ENCODE measurements at regions not wholly inside any gene's neighbourhood (a gene's known extent, or its start where the extent isn't known, plus 50 kb on each side); places are given as distances from the start of the nearest gene placed in this dataset.

DNA sequence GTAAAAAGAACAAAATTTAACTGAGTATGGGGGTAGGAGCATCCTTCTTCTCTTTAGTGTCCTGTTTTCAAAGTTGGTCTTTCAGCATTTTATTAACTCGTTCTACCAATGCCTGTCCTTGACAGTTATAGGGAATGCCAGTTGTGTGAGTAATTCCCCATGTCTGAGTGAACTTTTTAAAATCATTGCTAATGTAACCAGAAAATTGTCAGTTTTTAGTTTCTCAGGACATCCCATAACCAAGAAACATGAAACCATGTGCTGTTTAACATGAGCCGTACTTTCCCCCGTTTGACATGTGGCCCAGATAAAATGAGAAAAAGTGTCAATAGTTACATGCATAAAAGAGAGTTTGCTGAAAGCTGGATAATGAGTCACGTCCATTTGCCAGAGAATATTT lies 71.4 kb upstream of the ARL4D start:
- intact Hi-C loops (cut with micrococcal nuclease): no loop called here
- H3K27ac Mint-ChIP-seq: no peak overlapping the region
- POLR2A ChIA-PET: interaction anchor here (18.9 kb wide), 1 partner anchor 34 kb away, joined by 199 read pairs; no protein-coding TSS in a partner anchor

DNA sequence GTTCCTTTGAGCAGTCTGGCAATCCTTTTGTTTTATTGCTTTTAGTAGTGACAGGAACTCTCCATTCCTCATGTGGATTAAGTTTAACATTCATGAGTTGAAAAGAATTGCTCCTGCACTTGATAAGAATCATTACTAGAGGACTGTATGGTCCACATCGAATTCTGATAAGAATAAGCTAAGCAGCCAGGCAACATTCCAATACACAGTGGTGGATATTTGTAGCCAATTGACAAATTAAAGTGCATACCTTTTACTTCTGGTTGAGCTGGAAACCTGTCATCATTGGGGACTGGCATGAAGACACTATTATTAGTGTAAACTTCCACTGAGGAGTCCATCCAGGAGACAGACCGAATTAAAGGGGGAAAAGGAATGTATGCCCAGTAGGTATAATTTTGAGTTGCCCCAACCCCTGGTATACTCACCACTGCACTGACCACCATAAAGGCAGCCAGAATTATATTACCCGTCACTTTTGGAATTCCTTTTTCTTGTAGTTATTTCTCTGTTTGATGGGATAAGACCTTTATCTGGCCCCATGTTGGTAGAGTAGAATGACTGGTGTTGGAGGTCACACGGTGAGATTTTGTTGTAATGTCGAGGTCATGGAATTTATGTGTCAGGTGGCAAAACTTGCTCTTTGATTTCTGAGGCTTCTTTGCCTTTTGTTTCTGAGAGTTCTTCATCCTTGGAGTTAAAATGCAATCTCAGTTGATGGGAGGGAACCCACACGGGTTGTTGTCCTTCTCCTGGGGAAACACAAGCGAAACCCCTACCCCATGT lies 72.1 kb upstream of the ARL4D start:
- no peak overlapping the region for H3K4me3 Mint-ChIP-seq
- CTCF ChIA-PET: interaction anchor here (1.0 to 1.2 kb wide), 2 partner anchors 8 to 12 kb away, joined by 3 to 5 read pairs; no protein-coding TSS in a partner anchor
- intact Hi-C loops (cut with micrococcal nuclease): no loop called here
- TF ChIP-seq, protein P1, sequence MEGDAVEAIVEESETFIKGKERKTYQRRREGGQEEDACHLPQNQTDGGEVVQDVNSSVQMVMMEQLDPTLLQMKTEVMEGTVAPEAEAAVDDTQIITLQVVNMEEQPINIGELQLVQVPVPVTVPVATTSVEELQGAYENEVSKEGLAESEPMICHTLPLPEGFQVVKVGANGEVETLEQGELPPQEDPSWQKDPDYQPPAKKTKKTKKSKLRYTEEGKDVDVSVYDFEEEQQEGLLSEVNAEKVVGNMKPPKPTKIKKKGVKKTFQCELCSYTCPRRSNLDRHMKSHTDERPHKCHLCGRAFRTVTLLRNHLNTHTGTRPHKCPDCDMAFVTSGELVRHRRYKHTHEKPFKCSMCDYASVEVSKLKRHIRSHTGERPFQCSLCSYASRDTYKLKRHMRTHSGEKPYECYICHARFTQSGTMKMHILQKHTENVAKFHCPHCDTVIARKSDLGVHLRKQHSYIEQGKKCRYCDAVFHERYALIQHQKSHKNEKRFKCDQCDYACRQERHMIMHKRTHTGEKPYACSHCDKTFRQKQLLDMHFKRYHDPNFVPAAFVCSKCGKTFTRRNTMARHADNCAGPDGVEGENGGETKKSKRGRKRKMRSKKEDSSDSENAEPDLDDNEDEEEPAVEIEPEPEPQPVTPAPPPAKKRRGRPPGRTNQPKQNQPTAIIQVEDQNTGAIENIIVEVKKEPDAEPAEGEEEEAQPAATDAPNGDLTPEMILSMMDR (IDR thresholded peaks at IDR 0.05): no peak
- peaks cover 9% of the 10 kb centered on the region for H3K4me1 Mint-ChIP-seq (ENCODE audit: low read depth)
- H3K27me3 Mint-ChIP-seq: peaks cover 17% of the 10 kb centered on the region
- POLR2A ChIA-PET: interaction anchor here (1.8 kb wide), 1 partner anchor 34 kb away, joined by 8 read pairs; no protein-coding TSS in a partner anchor
- ATAC-seq: peak; percentile 34
- H3K9me3 Mint-ChIP-seq: no peaks in the 10 kb centered on the region
- no peaks in the 10 kb centered on the region for H3K36me3 Mint-ChIP-seq (ENCODE audit: low read depth)
- DNase-seq: no peak
- H3K27ac Mint-ChIP-seq: no peak overlapping the region

More for the DNA sequence above, 71.4 kb upstream of the ARL4D start:
- Mint-ChIP-seq H3K36me3 (ENCODE audit: low read depth) (no peaks in the 10 kb centered on the region), H3K4me1 (ENCODE audit: low read depth) (peaks cover 9% of the 10 kb centered on the region), H3K4me3 (no peak overlapping the region), H3K9me3 (no peaks in the 10 kb centered on the region), H3K27me3 (peaks cover 17% of the 10 kb centered on the region)
- ATAC-seq (no peak), DNase-seq (no peak)
- TF ChIP-seq, protein P1 (IDR thresholded peaks at IDR 0.05): no peak
- CTCF ChIA-PET: interaction anchor here (1.1 to 1.8 kb wide), 4 partner anchors 9 to 61 kb away, joined by 3 to 9 read pairs (median 4); no protein-coding TSS in a partner anchor

DNA sequence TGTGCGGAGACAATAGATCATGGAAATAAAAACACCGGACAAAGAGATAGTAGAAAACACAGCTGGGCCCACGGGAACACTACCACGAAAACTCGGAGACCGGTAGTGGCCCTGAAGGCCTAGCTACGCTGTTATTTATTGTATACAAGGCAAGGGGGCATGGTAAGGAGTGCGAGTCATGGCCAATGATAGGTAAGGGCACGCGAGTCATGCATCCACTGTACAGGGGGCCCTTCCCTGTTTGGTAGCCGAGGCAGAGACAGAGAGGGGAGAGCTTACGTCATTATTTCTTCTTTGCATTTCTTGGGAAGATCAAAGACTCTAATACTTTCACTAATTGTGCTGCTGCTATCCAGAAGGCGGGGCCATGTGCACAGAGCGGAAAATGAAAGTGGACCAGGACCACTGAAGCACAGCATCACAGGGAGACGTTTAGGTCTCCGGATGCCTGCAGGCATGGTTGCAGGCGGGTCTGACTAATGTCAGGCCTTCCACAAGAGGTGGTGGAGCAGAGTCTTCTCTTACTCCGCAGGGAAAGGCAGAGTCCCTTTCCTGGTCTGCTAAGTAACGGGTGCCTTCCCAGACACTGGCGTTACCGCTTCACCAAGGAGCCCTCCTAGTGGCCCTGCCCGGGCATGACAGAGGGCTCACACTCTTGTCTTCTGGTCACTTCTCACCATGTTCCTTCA lies 74.4 kb upstream of the ARL4D start:
- ChIA-PET POLR2A (interaction anchor here (0.6 to 1.8 kb wide), 3 partner anchors 10 to 1060 kb away, joined by 3 to 8 read pairs (median 3); no protein-coding TSS in a partner anchor), CTCF (interaction anchor here (1.3 to 1.4 kb wide), 2 partner anchors 10 to 15 kb away, joined by 4 to 10 read pairs; no protein-coding TSS in a partner anchor)
- Mint-ChIP-seq H3K4me1 (ENCODE audit: low read depth) (peaks cover 9% of the 10 kb centered on the region), H3K9me3 (peaks cover 4% of the 10 kb centered on the region), H3K27ac (no peak overlapping the region), H3K36me3 (ENCODE audit: low read depth) (peaks cover 5% of the 10 kb centered on the region), H3K27me3 (peaks cover 17% of the 10 kb centered on the region), H3K4me3 (no peak overlapping the region)
- ATAC-seq: peak; percentile 53
- TF ChIP-seq, protein P1 (IDR thresholded peaks at IDR 0.05): no peak
- intact Hi-C loops (cut with micrococcal nuclease): no loop called here
- DNase-seq: no peak

DNA sequence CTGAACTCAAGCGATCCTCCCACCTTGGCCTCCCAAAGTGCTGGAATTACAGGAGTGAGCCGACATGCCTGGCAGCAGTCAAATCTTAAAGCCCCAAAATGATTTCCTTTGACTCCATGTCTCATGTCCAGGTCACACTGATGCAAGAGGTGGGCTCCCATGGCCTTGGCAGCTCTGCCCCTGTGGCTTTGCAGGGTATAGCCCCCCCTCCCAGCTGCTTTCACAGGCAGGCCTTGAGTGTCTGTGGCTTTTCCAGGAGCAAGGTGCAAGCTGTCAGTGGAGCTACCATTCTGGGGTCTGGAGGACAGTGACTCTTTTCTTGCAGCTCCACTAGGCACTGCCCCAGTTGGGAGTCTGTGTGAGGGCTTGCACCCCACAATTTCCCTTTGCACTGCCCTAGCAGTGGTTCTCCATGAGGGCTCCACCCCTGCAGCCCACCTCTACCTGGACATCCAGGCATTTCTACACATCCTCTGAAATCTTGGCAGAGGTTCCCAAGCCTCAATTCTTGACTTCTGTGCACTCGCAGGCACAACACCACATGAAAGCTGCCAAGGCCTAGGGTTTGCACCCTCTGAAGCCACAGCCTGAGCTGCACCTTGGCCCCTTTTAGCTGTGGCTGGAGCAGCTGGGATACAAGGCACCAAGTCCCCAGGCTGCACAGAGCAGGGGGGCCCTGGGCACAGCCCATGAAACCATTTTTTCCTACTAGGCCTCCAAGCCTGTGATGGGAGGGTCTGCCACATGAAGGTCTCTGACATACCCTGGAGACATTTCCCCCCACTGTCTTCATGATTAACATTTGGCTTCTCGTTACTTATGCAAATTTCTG lies 79.3 kb upstream of the ARL4D start:
- POLR2A ChIA-PET: interaction anchor here (0.9 to 1.1 kb wide), 2 partner anchors 49 to 103 kb away, joined by 3 to 4 read pairs; no protein-coding TSS in a partner anchor
- H3K36me3 Mint-ChIP-seq (ENCODE audit: low read depth): peaks cover 15% of the 10 kb centered on the region
- TF ChIP-seq, protein P1 (IDR thresholded peaks at IDR 0.05): no peak
- CTCF ChIA-PET: no interaction called here
- no peak overlapping the region for H3K27ac Mint-ChIP-seq
- H3K27me3 Mint-ChIP-seq: no peaks in the 10 kb centered on the region
- DNase-seq: no peak
- ATAC-seq: no peak
- H3K9me3 Mint-ChIP-seq: peaks cover 11% of the 10 kb centered on the region
- no peak overlapping the region for H3K4me3 Mint-ChIP-seq
- intact Hi-C loops (cut with micrococcal nuclease): loop anchor here (10.0 kb wide), 1 partner anchor 295 kb away; the partner anchor contains the start of genes RND2 and VAT1
- H3K4me1 Mint-ChIP-seq (ENCODE audit: low read depth): peaks cover 12% of the 10 kb centered on the region
